GM21529 (cell line): ENCODE measurements at regions not wholly inside any gene's neighbourhood (a gene's known extent, or its start where the extent isn't known, plus 50 kb on each side); places are given as distances from the start of the nearest gene placed in this dataset.

Experiments
- ATAC-seq: cut with Tn5 transposase; IDR thresholded peaks from one replicate; pipeline ENCODE4 v1.9.1; 2021; ENCODE audit not compliant: unreplicated experiment

DNA sequence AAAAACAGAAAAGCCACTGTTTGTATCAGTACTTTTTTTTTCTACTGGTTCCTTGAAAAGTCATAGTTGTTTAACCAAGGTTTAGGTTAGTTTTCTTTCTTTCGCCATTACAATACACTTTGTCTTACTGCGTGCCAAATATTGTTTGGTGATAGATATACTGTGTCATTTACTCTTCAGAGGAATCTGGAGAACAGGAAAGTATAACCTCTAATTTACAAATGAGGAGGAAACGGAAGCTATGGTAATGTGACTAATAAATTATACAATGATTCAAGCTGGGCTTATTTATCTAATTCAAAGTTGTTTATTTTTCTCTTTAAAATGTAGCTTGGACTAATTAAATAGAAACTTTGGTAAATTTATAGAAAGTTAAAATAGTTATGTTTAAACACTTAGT, 96.2 kb upstream of the ROBO2 start:
- ATAC-seq: no peak

DNA sequence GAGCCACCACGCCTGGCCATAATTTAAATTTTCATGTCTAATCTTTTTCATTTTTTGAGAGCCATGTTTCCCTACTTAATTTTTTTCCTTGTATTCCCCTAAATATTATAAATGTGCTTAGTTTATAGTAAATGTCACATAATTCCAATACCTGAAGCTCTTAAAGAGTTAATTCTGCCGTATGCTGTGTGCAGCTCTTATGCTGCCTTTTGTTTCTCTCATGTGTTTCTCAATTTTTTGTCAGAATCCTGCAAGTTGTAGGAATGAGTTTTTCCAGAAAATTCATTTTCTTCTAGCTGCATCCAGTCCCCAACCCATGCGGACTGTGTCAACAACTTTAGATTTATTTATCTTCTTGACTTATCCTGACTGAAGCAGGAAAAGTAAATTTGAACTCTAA, 90.9 kb upstream of the ROBO2 start:
- no peak for ATAC-seq

DNA sequence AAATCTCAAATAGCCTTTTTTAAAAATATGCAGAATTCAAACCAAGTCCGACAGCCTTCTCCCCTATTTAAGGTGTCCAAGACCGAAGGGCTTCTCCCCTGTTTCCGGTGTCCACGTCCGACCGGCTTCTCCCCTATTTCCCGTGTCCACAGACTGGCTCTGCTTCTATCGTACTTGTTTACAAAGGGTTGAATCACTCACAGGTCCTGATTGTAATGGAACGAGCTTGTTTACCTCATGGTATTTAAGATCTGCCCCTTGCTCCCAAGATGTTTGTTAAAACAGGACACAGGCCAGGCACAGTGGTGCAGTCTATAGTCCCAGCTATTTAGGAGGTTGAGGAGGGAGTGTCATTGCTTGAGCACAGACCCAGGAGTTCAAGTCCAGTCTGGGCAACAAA, 90.4 kb upstream of the ROBO2 start:
- ATAC-seq: no peak

DNA sequence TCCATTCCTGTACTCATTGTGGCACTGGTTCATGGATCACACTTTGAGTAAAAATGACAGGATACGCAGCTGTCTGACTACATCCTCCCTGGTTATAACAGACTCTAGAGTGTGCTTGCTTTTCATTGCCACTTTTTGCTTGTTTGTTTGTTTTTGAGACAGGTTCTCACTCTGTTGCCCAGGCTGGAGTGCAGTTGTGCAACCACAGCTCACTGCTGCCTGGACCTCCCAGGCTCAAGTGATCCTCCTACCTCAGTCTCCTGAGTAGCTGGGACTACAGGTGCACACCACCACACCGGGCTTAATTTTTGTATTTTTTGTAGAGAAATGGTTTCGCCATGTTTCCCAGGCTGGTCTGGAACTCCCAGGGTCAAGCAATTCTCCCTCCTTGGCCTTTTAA, 89.3 kb upstream of the ROBO2 start:
- ATAC-seq: no peak

DNA sequence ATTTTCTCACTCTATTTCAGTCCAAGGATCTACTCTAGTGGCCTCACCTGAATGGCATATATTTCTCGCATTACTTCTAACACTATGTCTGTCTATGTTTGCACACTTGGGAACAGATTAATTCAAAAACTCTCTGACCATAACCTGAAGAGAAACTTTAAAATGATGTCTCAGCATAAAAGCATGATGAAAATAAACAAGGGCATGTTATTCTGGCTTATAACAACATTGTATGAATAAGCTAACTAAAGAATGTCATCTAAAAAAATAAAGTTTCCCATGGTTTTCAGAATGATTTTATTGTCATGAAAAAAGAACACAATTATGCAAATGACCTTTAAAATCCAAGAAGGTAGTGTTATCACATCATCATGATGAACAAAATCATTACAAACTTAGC, 85.5 kb upstream of the ROBO2 start:
- ATAC-seq: no peak

GRCh38 chr3:76958274-76958673, 81.6 kb upstream of the ROBO2 start:
- ATAC-seq: no peak

DNA sequence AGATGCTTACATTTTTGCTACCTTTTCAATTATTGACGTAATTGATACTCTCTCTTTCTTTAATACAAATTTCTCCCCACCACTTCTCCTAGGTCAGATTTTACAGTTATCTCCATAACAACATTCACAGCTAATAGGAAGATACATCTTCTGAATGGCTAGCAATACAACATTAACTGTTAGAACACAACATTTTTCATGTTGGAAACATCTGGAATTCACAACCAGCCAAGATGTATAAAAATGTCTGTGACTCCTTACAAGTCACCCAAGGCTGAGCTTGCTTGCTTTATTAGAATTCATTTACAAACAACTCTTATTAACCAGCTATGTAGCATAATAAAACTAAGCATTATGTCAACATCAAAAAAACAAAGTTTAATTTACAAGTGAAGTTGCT, 81.0 kb upstream of the ROBO2 start:
- ATAC-seq: no peak

DNA sequence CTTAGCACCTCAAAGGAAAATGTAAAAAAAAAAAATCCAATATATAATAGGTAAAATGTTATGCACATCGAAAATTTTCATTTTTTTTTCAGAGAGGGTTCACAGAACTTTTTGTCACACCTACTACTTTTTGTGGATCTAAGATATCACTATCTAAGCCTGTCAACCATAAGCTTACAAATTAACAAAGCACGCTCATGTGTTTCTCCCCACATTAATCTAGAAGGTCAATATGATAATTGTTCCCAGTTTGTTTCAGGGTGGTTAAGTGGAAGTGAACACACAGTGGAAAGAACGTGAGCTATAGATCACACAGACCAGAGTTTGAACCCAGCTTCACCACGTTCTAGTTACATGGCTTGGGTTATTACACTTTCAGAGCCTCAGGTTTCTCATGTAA, 78.6 kb upstream of the ROBO2 start:
- no peak for ATAC-seq

DNA sequence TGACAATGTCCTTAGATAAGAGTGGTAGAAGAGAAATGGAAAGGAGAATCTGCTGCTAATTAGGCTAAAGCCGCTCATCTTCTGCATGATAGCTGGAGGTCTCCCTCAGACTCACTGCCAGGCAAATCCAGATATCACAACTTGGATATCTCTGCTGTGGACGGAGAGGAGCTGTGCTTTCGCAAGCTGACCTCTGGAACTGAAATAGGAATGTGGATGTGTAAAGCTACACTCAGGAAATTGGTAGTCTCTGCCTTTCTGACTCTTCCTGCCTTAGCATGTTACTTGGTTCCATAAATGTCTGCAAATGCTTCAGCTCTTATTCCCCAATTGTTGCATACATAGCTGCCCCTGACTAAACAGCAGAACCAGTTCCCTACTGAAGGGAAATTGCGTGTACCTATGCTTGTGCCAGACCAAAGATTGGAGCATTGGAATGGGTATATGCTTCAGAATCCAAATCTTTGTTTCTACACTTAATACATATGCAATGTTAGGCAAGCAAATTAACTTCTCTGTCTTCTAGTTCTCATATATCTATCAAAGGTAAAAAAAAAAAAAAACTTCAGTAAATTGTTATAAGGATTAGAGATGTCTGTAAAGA, 74.7 kb upstream of the ROBO2 start:
- no peak for ATAC-seq

- no peak for ATAC-seq
Measured at GRCh38 chr3:76969471-76969870, 70.4 kb upstream of the ROBO2 start.

- no peak for ATAC-seq
Measured at GRCh38 chr3:76969996-76970615, 69.8 kb upstream of the ROBO2 start.

DNA sequence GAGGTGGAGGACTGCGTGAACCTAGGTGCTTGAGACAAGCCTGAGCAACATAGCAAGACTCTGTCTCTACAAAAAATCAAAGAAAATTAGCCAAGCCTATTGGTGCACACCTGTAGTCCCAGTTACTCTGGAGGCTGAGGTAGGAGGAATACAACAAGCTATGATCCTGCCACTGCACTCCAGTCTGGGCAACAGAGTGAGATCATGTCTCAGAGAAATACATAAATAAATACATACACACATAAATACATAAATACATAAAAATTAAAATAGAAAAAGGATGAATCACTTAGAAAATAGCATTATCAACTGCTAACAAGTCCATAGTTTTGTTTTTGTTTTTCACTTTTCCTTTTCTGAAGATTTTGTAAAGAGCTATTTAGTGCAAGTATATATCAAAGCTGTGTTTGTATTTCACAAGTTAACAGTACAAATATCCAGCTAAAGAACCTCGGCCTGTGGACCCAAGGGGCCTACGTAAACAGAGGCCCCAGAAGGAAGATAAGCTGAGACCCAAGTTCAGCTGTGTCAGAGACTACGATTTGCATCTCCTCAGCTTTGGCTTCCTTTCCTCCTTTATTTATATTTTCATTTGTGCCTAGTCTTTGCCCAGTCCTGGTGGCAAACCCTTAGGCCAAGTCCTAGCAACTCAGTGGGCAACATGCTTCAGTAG, 67.1 kb upstream of the ROBO2 start:
- ATAC-seq: no peak

DNA sequence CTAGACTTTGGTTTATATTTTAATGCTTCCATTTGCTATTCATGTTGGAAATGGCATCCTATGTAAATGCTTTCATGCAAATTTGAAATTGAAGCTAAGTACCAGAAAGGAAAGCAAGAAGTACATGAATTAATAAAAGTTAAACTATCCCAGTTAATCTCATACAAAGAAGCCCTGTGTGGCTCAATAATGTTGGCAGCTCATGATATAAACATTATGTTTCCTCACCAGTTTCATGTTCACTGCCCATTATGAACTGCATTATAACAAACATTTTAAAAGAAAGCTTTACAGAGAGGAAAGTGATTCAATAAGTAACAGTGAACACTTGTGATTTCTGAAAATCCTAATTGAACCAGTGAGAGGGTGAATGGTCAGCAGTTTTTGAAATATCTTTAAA, 62.9 kb upstream of the ROBO2 start:
- no peak for ATAC-seq

- ATAC-seq: no peak
Measured at GRCh38 chr3:76985645-76986044, 54.3 kb upstream of the ROBO2 start.

DNA sequence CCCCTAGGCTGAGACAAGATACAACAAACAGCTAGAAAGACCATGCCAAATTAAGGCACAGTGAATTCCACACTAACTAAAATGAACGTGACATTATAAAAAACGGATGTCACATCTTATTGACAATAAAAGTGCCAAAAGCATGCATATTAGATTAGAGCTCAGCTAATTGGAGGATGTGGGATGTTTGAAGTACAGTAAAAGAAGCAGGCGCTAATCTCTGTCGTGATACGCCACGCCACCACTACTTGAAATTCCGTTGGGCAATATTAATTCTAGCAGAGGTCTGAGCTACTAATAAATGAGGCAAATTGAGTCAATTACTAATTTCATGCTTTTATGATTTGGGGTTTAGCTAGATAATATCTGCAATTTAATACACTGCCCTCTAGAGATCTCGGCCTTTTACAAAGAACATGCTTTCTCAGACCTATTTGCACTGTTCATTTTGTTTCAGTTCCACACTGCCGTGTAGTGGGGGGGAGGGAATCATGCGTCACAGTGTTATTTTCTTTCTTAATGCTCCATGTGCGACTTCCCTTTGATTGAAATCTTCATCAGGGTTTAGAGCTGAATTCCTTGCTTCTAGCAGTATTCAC, 52.9 kb upstream of the ROBO2 start:
- ATAC-seq: no peak
